ENCODE measurements at regions not wholly inside any gene's neighbourhood (a gene's known extent, or its start where the extent isn't known, plus 50 kb on each side); places are given as distances from the start of the nearest gene placed in this dataset.

GRCh38 chr2:166609183-166609959 lies 115.3 kb upstream of the SCN7A start:
- ChIA-PET CTCF (no interaction called here), POLR2A (ENCODE audit: unreplicated experiment) (no interaction called here)
- Histone ChIP-seq H2AK5ac (ENCODE audit: low read depth, low read length) (no peak overlapping the region), H3K36me3 (ENCODE audit: control insufficient read depth, insufficient read depth, low read length) (no peaks in the 10 kb centered on the region), H3K4me1 (ENCODE audit: control insufficient read depth, insufficient read depth, low read length) (no peaks in the 10 kb centered on the region), H3K18ac (ENCODE audit: low read depth, low read length) (no peak overlapping the region), H3K27me3 (ENCODE audit: control insufficient read depth, insufficient read depth, low read length) (no peaks in the 10 kb centered on the region), H3K9me3 (ENCODE audit: control insufficient read depth, insufficient read depth, low read length) (no peaks in the 10 kb centered on the region), H3K9me1 (ENCODE audit: insufficient read depth, low read length) (no peaks in the 10 kb centered on the region), H2BK20ac (ENCODE audit: low read depth, low read length) (no peak overlapping the region), H4K20me1 (ENCODE audit: insufficient read depth, low read length) (no peaks in the 10 kb centered on the region), H4K8ac (ENCODE audit: low read depth in 2 of 2, low read length in 2 of 2) (no peak overlapping the region), H3K4ac (ENCODE audit: low read depth, low read length) (no peak overlapping the region), H3K23ac (ENCODE audit: low read depth, low read length) (no peak overlapping the region), H3K9ac (ENCODE audit: low read depth, low read length) (no peak overlapping the region), H3K4me2 (ENCODE audit: low read depth, low read length) (no peak overlapping the region), H2AFZ (replicated peaks; ENCODE audit: low read length, poor library complexity) (peak overlapping the region; percentile 41), H2AK9ac (replicated peaks; ENCODE audit: low read depth, low read length, poor library complexity) (no peak overlapping the region), H3K56ac (ENCODE audit: extremely low read depth, insufficient read depth, low read length) (no peak overlapping the region), H4K5ac (ENCODE audit: low read depth, low read length) (no peak overlapping the region), H3K4me3 (ENCODE audit: insufficient read depth, low read depth, low read length) (no peak overlapping the region), H2BK5ac (ENCODE audit: low read depth, low read length, poor library complexity, severe bottlenecking) (no peak overlapping the region), H3K14ac (replicated peaks; ENCODE audit: low read depth, low read length) (no peak overlapping the region), H3K79me1 (ENCODE audit: low read depth in 1 of 2, low read length in 2 of 2) (no peaks in the 10 kb centered on the region), H3K27ac (ENCODE audit: insufficient read depth, low read length) (no peak overlapping the region), H4K91ac (ENCODE audit: insufficient read depth, low read depth, low read length) (no peak overlapping the region), H2BK120ac (ENCODE audit: low read depth, low read length) (no peak overlapping the region), H2BK15ac (ENCODE audit: low read depth, low read length) (no peak overlapping the region)
- no TSS peak for BruUV-seq (replicated peaks)
- DNase-seq, result no peak
- intact Hi-C loops (cut with micrococcal nuclease) (no loop called here), in situ Hi-C loops (cut with MboI; ENCODE audit: low sequenced_read_pairs) (no loop called here), dilution Hi-C loops (cut with HindIII; ENCODE audit: low sequenced_read_pairs, unreplicated experiment) (no loop called here)
- TF ChIP-seq CTCF (conservative IDR thresholded peaks at IDR 0.05; ENCODE audit: low read depth, low read length) (no peak), ELK1 (IDR thresholded peaks at IDR 0.05; ENCODE audit: borderline replicate concordance, low read depth, low read length) (no peak), RCOR1 (IDR thresholded peaks at IDR 0.05; ENCODE audit: insufficient replicate concordance, low read length) (no peak), NFE2L2 (IDR thresholded peaks at IDR 0.05; ENCODE audit: low read depth, low read length) (no peak), MAFK (IDR thresholded peaks at IDR 0.05; ENCODE audit: low read depth, low read length) (no peak), POLR2A (IDR thresholded peaks at IDR 0.05; ENCODE audit: low read depth, low read length) (no peak), RAD21 (IDR thresholded peaks at IDR 0.05; ENCODE audit: low read length) (no peak), CHD1 (IDR thresholded peaks at IDR 0.05; ENCODE audit: low read depth, low read length) (no peak), SMC3 (IDR thresholded peaks at IDR 0.05; ENCODE audit: low read depth, low read length) (no peak), MAZ (IDR thresholded peaks at IDR 0.05; ENCODE audit: borderline replicate concordance, low read depth, low read length) (no peak), FOS (IDR thresholded peaks at IDR 0.05; ENCODE audit: low read depth, low read length) (no peak), RFX5 (IDR thresholded peaks at IDR 0.05; ENCODE audit: low read depth, low read length) (no peak), BHLHE40 (IDR thresholded peaks at IDR 0.05; ENCODE audit: low read depth, low read length) (no peak), USF2 (IDR thresholded peaks at IDR 0.05; ENCODE audit: low read depth, low read length) (no peak), MXI1 (IDR thresholded peaks at IDR 0.05; ENCODE audit: borderline replicate concordance, low read depth, low read length) (no peak), CEBPB (IDR thresholded peaks at IDR 0.05; ENCODE audit: low read depth, low read length) (no peak)
- ATAC-seq (ENCODE audit: low read depth), result no peak
- 90% methylated on average over 4 of the region's 24 CpGs; no CpG with 5 or more reads in 1 of the 2 experiments for WGBS, 2 experiments (ENCODE audit: extremely low coverage in 2 of 2, insufficient read length in 1 of 2)
